ENCODE measurements at regions not wholly inside any gene's neighbourhood (a gene's known extent, or its start where the extent isn't known, plus 50 kb on each side); places are given as distances from the start of the nearest gene placed in this dataset.

- TF ChIP-seq NKRF (conservative IDR thresholded peaks at IDR 0.05), result no peak
- no peak for TF ChIP-seq CEBPB (IDR thresholded peaks at IDR 0.05; ENCODE audit: borderline replicate concordance in 1 of 2, low read depth in 2 of 2, low read length in 2 of 2)
- no peak for TF ChIP-seq ZNF207 (IDR thresholded peaks at IDR 0.05; ENCODE audit: borderline replicate concordance)
- TF ChIP-seq ZNF592 (IDR thresholded peaks at IDR 0.05), result no peak
- no peak for TF ChIP-seq KLF5 (IDR thresholded peaks at IDR 0.05; ENCODE audit: partially characterized antibody)
- TF ChIP-seq WRNIP1 (IDR thresholded peaks at IDR 0.05; ENCODE audit: borderline replicate concordance, low read depth, low read length), result no peak
Measured at GRCh38 chr9:134985451-134985850, 67.7 kb upstream of the FCN1 start (continued).

- no TSS peak for BruUV-seq (replicated peaks)
- H3K27ac ChIP-seq (ENCODE audit: control insufficient read depth, insufficient read depth), result no peak overlapping the region
- CTCF ChIA-PET, result no interaction called here
- H3K36me3 ChIP-seq (ENCODE audit: control insufficient read depth in 2 of 2, insufficient read depth in 2 of 2, low read length in 1 of 2), result no peaks in the 10 kb centered on the region
- FAIRE-seq (no peak), ATAC-seq (no peak), DNase-seq (ENCODE audit: low read depth, low spot score) (no peak)
- POLR2A ChIA-PET, result no interaction called here
- H3K4me3 ChIP-seq, result no peak overlapping the region
- intact Hi-C loops (cut with micrococcal nuclease; ENCODE audit: unreplicated experiment) (loop anchor here (5.0 kb wide), 1 partner anchor 130 kb away; no protein-coding TSS in a partner anchor), in situ Hi-C loops (cut with MboI) (no loop called here)
- no peaks in the 10 kb centered on the region for H3K4me1 ChIP-seq (ENCODE audit: control insufficient read depth, insufficient read depth, low read length)
- WGBS (ENCODE audit: insufficient coverage, insufficient replicate concordance, low lambda C conversion rate, missing lambda C conversion rate), result 33% methylated on average over 1 of the region's 1 CpG
- TF ChIP-seq GABPA (IDR thresholded peaks at IDR 0.05; ENCODE audit: low read depth) (no peak), ZNF24 (IDR thresholded peaks at IDR 0.05) (no peak), EP300 (IDR thresholded peaks at IDR 0.05; ENCODE audit: borderline replicate concordance in 1 of 2, control insufficient read depth in 1 of 2, low read depth in 2 of 2, low read length in 2 of 2) (no peak), ZNF274 (IDR thresholded peaks at IDR 0.05; ENCODE audit: insufficient read depth, insufficient read length) (no peak), BHLHE40 (IDR thresholded peaks at IDR 0.05; ENCODE audit: borderline replicate concordance in 1 of 2, low read depth in 2 of 2, low read length in 1 of 2) (no peak), SUZ12 (IDR thresholded peaks at IDR 0.05; ENCODE audit: unreplicated experiment) (no peak), MTA2 (IDR thresholded peaks at IDR 0.05; ENCODE audit: low read depth) (no peak)
- no peaks in the 10 kb centered on the region for H3K79me2 ChIP-seq (ENCODE audit: control insufficient read depth, insufficient read depth, low read length)
- no peak overlapping the region for H2AFZ ChIP-seq (ENCODE audit: control insufficient read depth, low read depth, low read length)
- SMC1A ChIA-PET (ENCODE audit: uncharacterized antibody, unreplicated experiment), result no interaction called here
- H3K4me2 ChIP-seq (ENCODE audit: control insufficient read depth, insufficient read depth), result no peak overlapping the region
- no peak overlapping the region for H3K9ac ChIP-seq (ENCODE audit: control insufficient read depth, insufficient read depth, low read length)
- H3K27me3 ChIP-seq (replicated peaks in 1 of 2; ENCODE audit: control insufficient read depth in 2 of 2, insufficient read depth in 2 of 2, low read length in 1 of 2), result no peaks in the 10 kb centered on the region
- peaks cover 5% of the 10 kb centered on the region; the same call in 2 of the 3 replicates for H3K9me3 ChIP-seq (replicated peaks; ENCODE audit: control insufficient read depth, insufficient read depth, low read length)
- H4K20me1 ChIP-seq (ENCODE audit: control insufficient read depth, insufficient read depth), result no peaks in the 10 kb centered on the region
- RAD21 ChIA-PET (ENCODE audit: unreplicated experiment), result no interaction called here
Measured at GRCh38 chr9:134986957-134987356, 69.2 kb upstream of the FCN1 start.
